GF-D8 (cell line): ENCODE measurements at regions not wholly inside any gene's neighbourhood (a gene's known extent, or its start where the extent isn't known, plus 50 kb on each side); places are given as distances from the start of the nearest gene placed in this dataset.

ENCODE experiments used
- DNase-seq: peaks from one replicate; lab custom pipeline; 2025; lab: John Stamatoyannopoulos, UW

DNA sequence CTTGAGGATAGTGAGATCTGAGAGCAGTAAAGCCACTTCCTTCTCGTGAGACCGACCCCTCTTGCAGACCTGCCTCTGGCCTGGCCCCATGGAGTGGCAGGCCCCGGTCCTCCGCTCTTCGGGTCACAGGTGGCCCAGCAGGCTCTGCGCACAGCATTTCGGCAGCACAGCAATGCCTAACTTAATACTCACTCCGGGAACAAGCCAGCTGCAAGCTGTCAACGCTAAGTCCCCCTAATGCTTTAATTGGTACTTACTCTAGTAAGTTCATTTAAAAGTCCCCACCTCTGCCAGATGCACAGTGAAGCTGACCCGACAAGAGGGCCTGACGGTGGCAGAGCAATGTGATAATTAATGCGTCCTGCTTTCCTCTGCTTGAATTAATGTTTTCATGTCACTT, 349.3 kb upstream of the B3GAT1 start:
- DNase-seq, result no peak

DNA sequence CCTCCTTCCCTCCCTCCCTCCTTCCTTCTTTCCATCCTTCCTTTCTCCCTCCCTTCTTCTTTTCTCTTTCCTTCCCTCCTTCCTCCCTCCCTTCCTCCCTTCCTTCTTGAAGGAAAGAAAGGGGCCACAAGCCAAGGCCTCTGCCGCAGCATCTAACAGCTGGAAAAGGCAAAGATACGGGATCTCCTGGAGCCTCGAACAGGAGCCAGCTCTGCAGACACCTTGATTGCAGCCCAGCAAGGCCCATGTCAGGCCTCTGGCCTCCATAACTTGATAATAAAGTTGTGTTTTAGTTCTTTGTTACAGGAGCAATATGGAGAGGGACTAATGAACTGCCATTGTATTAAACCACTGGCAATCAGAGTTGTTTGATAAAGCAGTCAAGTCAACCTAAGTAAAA, 348.9 kb upstream of the B3GAT1 start:
- no peak for DNase-seq

DNA sequence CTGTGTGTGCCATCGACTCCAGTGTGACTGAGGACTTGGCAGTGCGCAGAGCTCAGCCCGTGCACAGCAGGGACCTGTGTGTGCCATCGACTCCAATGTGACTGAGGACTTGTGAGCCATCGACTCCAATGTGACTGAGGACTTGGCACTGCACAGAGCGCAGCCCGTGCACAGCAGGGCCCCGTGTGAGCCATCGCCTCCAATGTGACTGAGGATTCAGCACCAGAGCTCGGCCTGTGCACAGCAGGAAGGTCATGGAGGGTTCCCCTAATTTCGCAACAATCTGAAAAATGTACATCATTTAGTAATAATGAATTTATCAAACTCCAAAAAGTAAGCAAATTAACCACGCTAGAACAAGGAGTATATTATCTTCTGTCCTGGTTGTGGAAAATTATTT, 348.3 kb upstream of the B3GAT1 start:
- no peak for DNase-seq

DNA sequence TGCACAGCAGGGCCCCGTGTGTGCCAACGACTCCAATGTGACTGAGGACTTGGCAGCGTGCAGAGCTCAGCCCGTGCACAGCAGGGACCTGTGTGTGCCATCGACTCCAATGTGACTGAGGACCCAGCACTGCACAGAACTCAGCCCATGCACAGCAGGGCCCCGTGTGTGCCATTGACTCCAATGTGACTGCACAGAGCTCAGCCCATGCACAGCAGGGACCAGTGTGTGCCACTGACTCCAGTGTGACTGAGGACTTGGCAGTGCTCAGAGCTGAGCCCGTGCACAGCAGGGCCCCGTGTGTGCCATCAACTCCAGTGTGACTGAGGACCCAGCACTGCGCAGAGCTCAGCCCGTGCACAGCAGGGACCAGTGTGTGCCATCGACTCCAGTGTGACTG, 347.8 kb upstream of the B3GAT1 start:
- no peak for DNase-seq

DNA sequence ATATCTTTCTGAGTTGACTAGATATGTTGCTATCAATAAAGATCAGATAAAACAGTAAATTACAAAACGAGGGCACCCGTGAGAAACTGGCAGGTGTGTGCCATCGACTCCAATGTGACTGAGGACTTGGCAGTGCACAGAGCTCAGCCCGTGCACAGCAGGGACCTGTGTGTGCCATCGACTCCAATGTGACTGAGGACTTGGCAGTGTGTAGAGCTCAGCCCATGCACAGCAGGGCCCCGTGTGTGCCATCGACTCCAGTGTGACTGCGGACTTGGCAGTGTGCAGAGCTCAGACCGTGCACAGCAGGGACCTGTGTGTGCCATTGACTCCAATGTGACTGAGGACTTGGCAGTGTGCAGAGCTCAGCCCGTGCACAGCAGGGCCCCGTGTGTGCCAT, 347.2 kb upstream of the B3GAT1 start:
- DNase-seq, result no peak

DNA sequence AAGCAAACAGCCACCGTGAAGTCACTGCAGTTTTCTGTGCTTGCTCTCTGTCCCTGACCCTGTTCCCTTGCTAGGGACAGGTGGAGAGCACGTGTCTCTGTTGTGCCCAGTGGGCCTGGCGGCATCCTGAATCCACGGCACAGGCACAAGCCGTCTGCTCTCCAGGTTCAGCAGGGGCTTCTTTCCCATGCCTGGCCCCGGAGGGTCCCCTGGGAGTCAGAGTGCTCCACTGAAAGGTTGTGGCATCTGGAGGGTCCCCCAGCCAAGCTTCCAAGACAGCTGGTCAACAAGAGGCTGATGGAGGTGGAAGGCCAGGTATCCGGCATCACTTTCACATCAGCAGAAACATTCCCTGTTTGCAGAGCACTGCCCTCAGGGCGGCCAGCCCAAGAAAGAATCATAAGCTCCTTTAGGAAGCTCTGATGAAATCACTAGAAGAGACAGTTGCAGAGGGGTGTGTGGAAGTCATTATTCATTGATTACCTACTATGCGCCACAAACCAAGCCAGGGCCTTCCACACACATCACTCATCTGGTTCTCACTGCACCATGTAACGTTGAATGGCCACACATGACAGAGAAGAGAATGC, 346.4 kb upstream of the B3GAT1 start:
- DNase-seq, result no peak

DNA sequence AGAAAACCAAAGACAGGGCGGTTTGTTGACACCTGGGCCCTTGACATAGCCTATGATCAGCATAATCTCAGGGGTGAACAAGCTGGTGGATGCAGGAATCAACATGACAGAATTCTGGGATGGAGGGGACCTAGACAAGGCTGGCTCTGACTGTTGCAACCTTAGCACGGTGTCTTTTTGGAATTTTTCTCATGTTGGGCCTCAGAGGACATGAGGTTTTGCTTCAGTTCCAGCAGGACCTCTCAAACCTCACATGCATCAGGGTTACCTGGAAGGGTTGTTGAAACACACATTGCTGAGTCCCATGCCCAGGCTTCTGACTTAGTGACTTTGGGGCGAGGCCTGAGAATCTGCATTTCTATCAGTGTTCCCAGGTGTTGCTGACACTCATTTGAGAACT, 345.6 kb upstream of the B3GAT1 start:
- no peak for DNase-seq

DNA sequence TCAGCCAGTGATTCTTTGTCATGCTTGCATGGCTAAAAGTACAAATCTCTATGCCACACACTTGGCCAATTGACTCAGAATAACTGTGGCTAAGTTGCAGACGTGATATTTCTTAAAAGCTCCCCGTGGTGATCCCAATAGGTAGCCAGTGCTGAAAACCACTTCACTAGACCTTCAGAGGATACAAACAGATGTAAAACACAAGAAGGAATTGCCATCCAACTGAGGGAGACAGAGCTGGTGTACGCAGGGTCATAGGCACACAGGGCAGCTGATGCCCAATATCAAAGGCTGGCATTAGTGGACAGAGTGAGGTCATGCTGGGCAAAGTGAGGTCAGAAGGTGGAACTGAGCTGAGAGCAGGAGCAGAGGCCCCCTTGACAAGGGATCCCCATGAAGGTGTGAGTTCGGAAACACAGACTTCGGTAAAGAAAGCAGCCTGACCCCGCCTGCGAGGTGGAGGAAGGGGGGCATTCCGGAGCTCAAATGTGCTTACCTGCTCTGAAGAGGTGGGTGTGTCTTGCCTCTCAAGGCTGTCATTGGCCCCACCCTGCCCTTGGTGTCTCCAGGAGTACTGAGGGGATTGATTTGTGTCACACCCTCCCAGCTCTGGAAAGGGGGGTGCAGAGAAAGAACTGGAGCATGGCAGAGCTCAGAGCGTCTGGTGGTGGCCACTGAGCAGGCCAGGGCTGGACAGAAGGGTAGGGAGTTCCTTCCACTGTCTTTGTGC, 344.9 kb upstream of the B3GAT1 start:
- DNase-seq, result no peak

DNA sequence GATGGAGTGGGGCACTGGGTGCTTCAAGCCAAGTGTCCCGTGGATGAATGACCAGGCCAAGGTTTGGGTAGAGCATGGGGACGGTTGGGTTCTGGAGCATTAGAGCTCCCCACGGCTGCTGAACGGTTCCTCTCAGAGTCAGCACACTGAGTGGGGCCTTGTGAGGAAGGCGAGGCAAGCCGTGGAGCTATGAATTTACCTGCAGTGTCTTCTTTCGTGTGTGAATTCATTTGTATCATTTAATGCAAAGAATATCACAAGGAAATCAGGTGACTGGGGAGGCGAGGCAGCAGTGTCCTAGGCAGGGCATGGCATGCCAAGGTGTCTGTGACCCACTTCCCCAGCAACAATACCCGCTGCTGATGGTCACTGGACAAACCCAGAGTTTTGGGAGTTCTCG, 343.5 kb upstream of the B3GAT1 start:
- no peak for DNase-seq

DNA sequence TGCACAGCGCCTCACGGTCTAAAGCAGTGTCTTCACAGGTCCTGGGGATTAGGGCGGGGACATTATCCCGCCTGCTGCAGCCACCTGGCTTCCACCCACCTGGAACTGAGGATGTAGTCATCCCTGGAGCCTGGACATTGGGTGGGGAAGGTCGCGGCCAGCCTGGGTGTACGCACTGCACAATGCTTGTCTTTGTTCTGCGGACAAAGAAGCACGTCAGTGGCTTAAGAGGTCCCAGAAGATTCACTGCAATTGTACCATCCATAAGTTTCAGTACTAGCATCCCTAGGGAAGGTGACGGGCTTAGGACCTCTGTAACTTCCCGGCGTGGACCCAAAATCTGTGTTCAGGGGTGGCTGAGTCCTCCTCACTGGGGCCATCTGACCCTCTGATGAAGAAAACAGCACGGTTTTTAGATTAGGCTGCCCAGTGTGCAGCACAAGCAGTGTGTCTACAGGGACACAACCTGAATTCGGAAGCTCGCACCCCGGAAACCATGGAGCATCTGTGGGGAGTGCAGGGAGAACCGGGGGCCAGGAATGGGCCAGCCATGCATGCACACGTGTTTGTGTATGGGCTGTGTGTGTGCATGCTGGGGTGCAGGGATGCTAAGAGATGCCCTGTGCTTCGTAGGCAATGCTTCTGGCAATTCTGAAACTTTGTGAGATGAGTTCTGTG, 342.6 kb upstream of the B3GAT1 start:
- no peak for DNase-seq

DNA sequence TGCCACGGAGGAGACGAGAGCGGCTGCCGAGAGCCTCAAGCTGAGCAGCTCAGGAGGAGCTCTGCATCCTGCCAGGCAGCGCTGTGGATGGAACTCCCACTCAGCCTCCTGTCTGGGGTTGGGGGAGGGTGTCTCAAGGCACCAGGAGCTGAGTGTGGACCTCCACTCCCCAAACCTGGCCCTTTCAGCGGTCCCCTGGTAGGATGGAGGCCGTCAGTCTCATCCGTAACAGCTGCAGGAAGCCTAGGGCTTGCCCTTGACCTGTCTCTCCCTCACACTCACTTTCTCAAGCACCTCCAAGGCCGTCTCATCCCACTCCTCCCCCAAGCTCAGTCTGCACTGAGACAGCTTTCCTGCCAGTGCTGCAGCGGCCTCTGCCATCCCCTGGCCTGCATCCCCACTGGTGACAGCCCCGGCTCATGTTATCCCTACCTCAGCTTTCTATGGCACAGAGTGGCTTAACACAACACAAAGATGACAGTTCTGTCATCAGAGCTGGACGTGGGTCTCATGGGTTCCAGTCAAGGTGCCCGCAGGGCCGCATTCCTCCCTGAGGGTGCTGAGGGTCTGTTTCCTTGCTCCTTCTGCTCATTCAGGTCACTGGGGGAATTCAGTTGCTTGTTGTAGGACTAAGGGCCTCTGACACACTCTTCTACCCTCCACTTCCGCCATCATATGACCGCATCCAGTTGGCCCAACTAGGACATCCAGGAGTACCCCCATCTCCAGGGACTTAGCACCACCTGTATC, 341.9 kb upstream of the B3GAT1 start:
- DNase-seq, result no peak

DNA sequence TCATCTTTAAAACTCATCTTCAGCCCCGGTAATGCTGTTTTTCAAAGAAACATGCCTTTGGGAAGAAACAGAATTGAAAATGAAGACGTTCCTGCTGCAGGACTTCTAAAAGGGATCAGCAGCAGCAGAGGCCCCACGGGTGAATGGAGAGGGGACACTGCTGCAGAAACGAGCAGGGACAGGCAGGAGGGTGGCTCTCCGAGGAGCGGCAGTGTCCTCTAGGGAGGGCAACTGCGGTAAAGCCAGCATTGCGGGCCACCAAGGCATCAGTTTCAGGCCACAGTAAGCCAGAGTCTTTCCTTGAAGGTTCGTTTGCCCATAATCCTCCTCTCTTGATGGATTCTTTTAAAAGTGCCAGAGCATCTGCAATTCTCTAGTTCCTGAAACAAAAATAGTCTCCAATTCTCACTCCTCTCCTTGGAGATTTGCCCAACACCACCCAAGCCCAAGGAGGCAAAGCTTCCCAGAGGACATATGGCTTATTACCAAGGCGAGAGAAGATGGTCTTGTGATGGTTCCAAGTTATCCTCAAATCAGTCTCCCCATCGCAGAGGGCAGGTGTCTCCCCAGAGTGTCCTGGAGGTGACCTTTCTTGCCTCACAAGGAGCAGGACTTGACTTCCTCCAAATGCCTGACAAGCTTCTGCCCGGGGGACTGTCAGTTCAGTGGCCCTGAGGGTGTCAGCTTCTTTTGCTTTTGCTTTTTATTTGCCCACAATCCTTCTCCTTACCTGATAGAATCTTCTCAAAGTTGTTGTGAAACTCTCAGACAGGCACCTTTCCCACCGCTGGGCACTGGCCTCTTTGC, 341.1 kb upstream of the B3GAT1 start:
- DNase-seq, result no peak

DNA sequence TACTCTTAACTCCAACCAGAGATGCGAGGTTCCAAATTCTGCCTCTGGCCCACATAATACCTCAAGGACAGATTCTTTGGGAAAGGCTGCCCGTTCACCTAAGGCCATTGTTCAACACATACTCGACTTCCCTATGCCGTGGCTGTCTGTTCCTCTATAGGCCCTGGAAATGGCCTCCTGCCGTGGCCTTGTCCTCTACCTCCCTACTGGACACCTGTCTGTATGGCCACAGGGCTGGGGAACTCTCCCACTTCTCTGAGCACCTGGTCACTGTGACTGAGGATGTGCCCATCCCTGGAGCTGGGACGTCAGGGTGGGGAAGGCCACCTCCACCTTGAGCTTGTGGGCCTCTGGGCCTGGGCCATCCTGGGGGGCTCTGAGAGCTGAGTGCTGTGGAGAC, 340.5 kb upstream of the B3GAT1 start:
- DNase-seq, result no peak

DNA sequence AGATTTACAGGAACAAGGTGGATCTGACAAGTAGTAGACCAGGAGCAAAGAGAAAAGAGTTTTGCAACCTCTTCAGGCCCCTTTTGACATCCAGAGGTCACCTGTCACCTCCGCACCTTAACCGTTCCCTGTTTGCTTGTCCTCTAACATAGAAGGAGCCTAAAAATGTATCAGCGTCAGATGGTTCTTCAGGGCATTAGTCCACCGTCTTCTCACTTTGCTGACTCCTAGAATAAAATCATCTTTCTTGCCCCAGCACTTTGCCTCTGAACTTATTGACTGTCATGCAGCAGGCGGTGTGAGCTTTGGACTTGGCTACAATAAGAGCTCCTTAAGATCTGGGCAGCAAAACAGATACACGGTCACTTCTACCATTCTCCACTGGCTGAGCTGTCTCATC, 339.7 kb upstream of the B3GAT1 start:
- DNase-seq, result no peak

DNA sequence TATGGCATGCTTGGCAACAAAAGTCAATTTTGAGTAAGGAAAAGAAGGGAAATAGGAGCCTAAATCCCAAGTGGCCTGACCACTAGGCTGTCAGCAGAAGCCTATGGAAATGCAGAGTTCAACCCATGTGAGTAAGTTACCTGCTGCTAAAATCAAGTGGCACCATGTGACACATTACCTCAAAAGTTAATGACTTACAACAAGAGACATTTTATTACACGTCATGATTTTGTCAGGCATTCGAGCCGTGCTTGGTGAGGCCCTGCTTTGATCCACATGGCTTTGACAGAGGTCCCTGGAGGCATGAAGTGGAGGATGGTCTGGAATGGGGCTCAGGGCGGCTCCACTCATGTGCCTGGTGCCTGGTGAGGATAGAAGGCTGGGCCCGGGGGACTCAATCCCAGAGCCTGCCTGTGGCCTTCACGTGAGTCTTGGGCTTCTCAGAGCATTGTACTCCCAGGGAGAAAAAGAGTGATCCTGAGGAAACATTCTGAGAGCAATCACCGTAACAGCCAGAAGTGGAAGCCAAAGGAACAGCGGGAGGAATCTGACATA, 339.1 kb upstream of the B3GAT1 start:
- no peak for DNase-seq

DNA sequence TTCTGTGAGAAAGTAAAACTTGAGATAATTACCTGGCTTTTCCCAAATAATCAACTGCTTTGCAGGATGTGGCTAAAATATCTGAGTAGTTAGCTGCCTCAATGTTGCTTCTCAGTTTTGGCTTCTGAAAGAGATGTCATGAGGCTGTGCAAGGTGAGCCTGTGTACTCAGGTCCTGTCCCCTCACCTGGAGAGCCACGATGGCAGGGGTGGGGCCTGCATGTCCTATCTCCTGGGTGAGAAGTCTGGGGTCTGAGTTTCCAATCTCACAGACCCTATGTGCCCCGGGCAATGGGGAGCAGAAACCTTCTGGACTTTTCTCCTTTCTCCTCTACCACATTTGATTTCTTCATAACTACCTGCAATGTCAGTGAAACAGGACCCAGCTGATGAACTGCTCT, 338.6 kb upstream of the B3GAT1 start:
- DNase-seq, result no peak

DNA sequence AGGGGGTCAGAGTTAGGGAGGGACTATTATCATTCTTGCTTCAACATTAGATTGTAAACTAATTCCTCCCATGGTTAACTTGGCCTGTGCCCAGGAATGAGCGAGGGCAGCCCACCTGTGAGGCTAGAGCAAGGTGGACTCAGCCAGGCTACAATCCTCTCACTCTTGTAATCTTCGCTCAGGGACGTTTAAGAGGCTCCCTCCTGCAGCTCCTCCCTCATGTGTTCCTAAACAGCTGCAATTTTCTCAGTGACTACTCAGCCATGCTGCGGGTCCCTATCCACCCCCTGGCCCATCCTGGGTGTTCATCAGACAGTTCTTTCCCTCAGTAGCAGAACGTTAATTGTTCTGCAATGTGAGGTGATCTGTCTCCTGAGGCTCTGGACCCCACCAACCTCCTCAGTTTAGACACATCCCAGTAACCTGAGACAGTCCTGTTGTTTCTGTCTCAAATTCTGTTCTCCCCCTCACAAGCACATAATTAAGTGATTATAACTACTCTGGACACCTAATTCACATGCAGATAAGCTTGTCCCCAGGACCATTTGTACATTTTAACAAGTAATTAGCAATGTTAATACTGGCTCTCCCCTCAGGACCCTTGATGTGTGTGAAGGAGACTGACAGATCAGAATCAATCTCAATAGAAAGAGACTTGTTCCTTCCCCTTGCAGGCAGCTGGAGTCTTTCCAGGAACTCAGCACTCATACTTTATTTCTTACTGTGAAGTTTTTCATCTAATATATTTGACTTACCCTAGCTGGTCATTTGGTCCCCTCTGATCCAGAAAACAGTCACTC, 337.2 kb upstream of the B3GAT1 start:
- no peak for DNase-seq

DNA sequence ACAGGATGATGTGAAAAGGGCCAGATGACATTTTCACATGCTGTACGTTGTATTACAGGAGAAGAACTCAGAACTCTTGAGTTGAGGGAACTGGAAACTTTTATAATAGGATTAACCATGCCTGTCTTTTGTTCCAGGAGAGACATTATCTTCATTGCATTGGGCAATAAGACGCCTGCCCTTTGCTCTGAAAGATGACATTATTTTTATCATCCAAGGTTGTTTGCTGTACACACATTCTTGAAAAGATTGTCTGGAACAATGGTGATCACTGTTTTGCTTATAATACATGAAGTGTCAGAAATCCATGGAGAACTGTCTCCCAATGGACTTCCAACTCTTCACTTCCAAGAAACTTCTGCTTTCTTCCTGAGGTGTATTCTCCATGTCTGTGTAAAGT, 334.6 kb upstream of the B3GAT1 start:
- DNase-seq, result no peak

DNA sequence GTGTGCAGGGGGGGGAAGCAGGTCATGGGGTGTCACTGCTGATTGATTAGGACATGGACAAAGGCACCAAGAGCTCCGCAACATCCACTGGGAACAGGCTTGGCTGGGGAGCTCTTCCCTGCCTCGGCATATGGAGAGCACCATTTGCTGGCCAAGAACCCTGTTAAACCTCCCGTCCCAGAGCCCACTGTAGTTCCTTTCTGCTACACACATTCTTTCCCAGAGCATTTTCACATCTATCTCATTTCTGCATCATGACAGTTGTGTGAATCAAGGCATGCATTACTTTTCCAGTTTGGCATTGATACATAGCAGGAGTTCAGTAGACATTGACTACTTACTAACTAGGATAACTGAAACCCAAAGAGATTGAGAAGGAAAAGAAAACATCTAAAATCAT, 333.4 kb upstream of the B3GAT1 start:
- no peak for DNase-seq

DNA sequence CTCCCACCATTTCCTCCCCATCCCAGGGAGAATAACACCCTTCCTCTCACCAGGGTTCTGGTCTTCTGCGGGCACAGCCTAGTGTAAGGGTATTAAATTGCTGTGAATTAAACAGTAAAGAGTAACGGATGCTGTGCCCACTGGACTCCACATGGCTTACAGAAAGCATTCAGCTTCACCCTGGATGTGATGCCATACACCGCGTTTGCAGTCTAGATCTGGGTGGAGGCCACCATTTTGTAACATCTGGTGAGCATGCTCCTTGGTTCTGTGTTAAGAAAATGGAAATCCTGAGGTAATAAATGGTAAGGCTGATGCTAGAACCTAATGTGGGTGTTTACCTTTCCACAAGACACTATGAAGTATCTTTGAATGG, 331.8 kb upstream of the B3GAT1 start:
- no peak for DNase-seq
